Spleen (tissue), 7 donors: ENCODE measurements at regions not wholly inside any gene's neighbourhood (a gene's known extent, or its start where the extent isn't known, plus 50 kb on each side); places are given as distances from the start of the nearest gene placed in this dataset.

ENCODE experiments used
- POLR2AphosphoS5 ChIP-seq, 3 donors: sonication (generic); formaldehyde crosslinking; IDR thresholded peaks; one replicate each; pipeline ENCODE4 v1.5.1; 2017; ENCODE audit warnings: antibody characterized with exemption in 3 of 3
- TF ChIP-seq, protein P1 (sequence below), 11 experiments: fragments of 200-600 bp in 7 of 11; fragments of 450-650 bp in 4 of 11; sonication (generic) in 4 of 11; IDR thresholded peaks in 8 of 11; conservative IDR thresholded peaks in 3 of 11; 1 replicate in 7 of 11; 2 replicates in 4 of 11; pipeline versions ENCODE4 v1.4.0 to v1.8.0; 2016 to 2021; ENCODE audit warnings: antibody characterized with exemption in 11 of 11, inconsistent platforms in 4 of 11, mild to moderate bottlenecking in 1 of 11
- donor health status: DM: no; HTN: no; CAD: no; lungs with moderate emphysema.
- donor health status: DM: no; HTN: no; CAD: no.
- donor health status: DM: no; HTN: no; CAD: no.

DNA sequence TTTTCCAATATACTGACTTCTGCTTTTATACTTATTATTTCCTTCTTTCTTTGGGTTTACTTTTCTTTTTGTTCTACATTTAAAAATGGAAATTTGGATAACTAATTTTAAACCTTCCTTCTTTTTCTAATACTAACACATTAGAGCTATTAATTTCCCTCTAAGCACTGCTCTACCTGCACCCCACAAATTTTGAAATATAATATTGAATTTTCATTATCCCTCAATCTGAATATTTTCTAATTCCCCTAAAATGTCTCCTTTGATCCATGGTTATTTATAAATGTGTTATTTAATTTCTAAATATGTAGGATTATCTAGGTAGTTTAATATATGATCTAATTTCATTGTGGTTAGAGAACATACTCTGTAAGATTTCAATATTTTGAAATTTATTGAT lies 63.4 kb upstream of the LGALSL start:
- TF ChIP-seq POLR2AphosphoS5 (IDR thresholded peaks at IDR 0.05), result no peak
- TF ChIP-seq, protein P1, sequence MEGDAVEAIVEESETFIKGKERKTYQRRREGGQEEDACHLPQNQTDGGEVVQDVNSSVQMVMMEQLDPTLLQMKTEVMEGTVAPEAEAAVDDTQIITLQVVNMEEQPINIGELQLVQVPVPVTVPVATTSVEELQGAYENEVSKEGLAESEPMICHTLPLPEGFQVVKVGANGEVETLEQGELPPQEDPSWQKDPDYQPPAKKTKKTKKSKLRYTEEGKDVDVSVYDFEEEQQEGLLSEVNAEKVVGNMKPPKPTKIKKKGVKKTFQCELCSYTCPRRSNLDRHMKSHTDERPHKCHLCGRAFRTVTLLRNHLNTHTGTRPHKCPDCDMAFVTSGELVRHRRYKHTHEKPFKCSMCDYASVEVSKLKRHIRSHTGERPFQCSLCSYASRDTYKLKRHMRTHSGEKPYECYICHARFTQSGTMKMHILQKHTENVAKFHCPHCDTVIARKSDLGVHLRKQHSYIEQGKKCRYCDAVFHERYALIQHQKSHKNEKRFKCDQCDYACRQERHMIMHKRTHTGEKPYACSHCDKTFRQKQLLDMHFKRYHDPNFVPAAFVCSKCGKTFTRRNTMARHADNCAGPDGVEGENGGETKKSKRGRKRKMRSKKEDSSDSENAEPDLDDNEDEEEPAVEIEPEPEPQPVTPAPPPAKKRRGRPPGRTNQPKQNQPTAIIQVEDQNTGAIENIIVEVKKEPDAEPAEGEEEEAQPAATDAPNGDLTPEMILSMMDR (IDR thresholded peaks at IDR 0.05 in 8 of 11, conservative IDR thresholded peaks at IDR 0.05 in 3 of 11), result no peak
